ENCODE measurements at regions not wholly inside any gene's neighbourhood (a gene's known extent, or its start where the extent isn't known, plus 50 kb on each side); places are given as distances from the start of the nearest gene placed in this dataset.

- ChIA-PET CTCF (no interaction called here), POLR2A (no interaction called here)
- FAIRE-seq (no peak), DNase-seq (ENCODE audit: low read depth, low spot score) (no peak)
- dilution Hi-C loops (cut with MboI; ENCODE audit: extremely low pct_ligation_motif_present, low sequenced_read_pairs) = no loop called here
- no peaks in the 10 kb centered on the region for H3K36me3 ChIP-seq (ENCODE audit: control insufficient read depth in 2 of 2, extremely low read depth in 1 of 2, insufficient read depth in 2 of 2, low read length in 2 of 2)
- BruUV-seq (replicated peaks) = no TSS peak
- H3K9me3 ChIP-seq (replicated peaks; ENCODE audit: control insufficient read depth, insufficient read depth, low read length) = no peaks in the 10 kb centered on the region
- no peak for TF ChIP-seq GATA2 (IDR thresholded peaks at IDR 0.05; ENCODE audit: insufficient read depth, insufficient read length, low read depth, low read length)
- no peak for TF ChIP-seq EZH2 (IDR thresholded peaks at IDR 0.05; ENCODE audit: borderline replicate concordance, low read depth, low read length, severe bottlenecking)
- TF ChIP-seq CTCF (IDR thresholded peaks at IDR 0.05; ENCODE audit: extremely low read depth in 1 of 2, insufficient read depth in 1 of 2, low read depth in 1 of 2, low read length in 2 of 2) = no peak
- TF ChIP-seq POLR2AphosphoS5 (IDR thresholded peaks at IDR 0.05; ENCODE audit: insufficient read depth, low read depth, low read length) = no peak
- TF ChIP-seq FOS (IDR thresholded peaks at IDR 0.05; ENCODE audit: borderline replicate concordance, insufficient read depth, low read length) = no peak
- TF ChIP-seq POLR2A (IDR thresholded peaks at IDR 0.05; ENCODE audit: low read depth, low read length) = no peak
- TF ChIP-seq MYC (IDR thresholded peaks at IDR 0.05; ENCODE audit: low read depth, low read length) = no peak
- TF ChIP-seq JUN (IDR thresholded peaks at IDR 0.05; ENCODE audit: borderline replicate concordance, insufficient read depth, insufficient read length, low read depth) = no peak
- no peak for TF ChIP-seq MAX (IDR thresholded peaks at IDR 0.05; ENCODE audit: insufficient read depth, insufficient read length)
- H3K4me1 ChIP-seq (ENCODE audit: control insufficient read depth, extremely low read depth, insufficient read depth, low read length) = no peaks in the 10 kb centered on the region
- no peaks in the 10 kb centered on the region for H3K9me1 ChIP-seq (replicated peaks; ENCODE audit: control insufficient read depth, extremely low read depth, insufficient read depth, low read length)
- H3K27me3 ChIP-seq (ENCODE audit: control insufficient read depth in 2 of 2, insufficient read depth in 2 of 2, low read length in 2 of 2) = no peaks in the 10 kb centered on the region
- no peaks in the 10 kb centered on the region for H4K20me1 ChIP-seq (replicated peaks; ENCODE audit: control insufficient read depth, extremely low read depth, insufficient read depth, low read length)
- H3K27ac ChIP-seq (ENCODE audit: insufficient read depth, low read depth, low read length) = no peak overlapping the region
- no peak overlapping the region for H3K9ac ChIP-seq (replicated peaks; ENCODE audit: extremely low read depth, insufficient read depth, low read length)
- intact Hi-C loops (cut with micrococcal nuclease) = no loop called here
- H3K4me2 ChIP-seq (ENCODE audit: insufficient read depth, low read length) = no peak overlapping the region
- no peak overlapping the region for H2AFZ ChIP-seq (ENCODE audit: low read depth, low read length)
- H3K4me3 ChIP-seq (replicated peaks in 1 of 3; ENCODE audit: insufficient read depth in 1 of 3, low read depth in 1 of 3, low read length in 3 of 3) = no peak overlapping the region
- H3K79me2 ChIP-seq (ENCODE audit: control insufficient read depth, insufficient read depth, low read length) = no peaks in the 10 kb centered on the region
Observed at GRCh38 chr6:94362061-94362864, 942.9 kb upstream of the EPHA7 start.
